GM23338 (cell line): ENCODE measurements at regions not wholly inside any gene's neighbourhood (a gene's known extent, or its start where the extent isn't known, plus 50 kb on each side); places are given as distances from the start of the nearest gene placed in this dataset.

Experiments
- ATAC-seq: fragments of 200-7000 bp; cut with Tn5 transposase; 3 replicates; pipeline ENCODE4 v1.9.1; 2020
- DNase-seq: peaks from one replicate; pipeline ENCODE4 v3.0.0-alpha.2; 2015; ENCODE audit warnings: low spot score
- H2AFZ ChIP-seq: fragments of 200-600 bp; sonication (generic); 2 replicates; pipeline ENCODE4 v1.8.0; 2016; ENCODE audit warnings: antibody characterized with exemption, mild to moderate bottlenecking, moderate library complexity
- H3F3A ChIP-seq: fragments of 200-600 bp; sonication (generic); replicated peaks from 2 replicates; pipeline ENCODE4 v1.8.0; 2017; ENCODE audit warnings: antibody characterized with exemption, mixed run types, low read depth
- H3K27ac ChIP-seq: fragments of 200-600 bp; sonication (generic); 2 replicates; pipeline ENCODE4 v1.6.1; 2016; ENCODE audit warnings: low read depth
- H3K27me3 ChIP-seq: fragments of 200-600 bp; sonication (generic); 2 replicates; pipeline ENCODE4 v1.8.0; 2016; ENCODE audit warnings: mild to moderate bottlenecking, mixed run types, moderate library complexity; ENCODE audit not compliant: insufficient read depth
- H3K36me3 ChIP-seq: fragments of 200-600 bp; sonication (generic); 2 replicates; pipeline ENCODE4 v1.8.0; 2016; ENCODE audit warnings: mild to moderate bottlenecking; ENCODE audit not compliant: insufficient read depth
- H3K4me1 ChIP-seq: fragments of 200-600 bp; sonication (generic); 2 replicates; pipeline ENCODE4 v1.8.0; 2016; ENCODE audit warnings: mild to moderate bottlenecking, moderate library complexity; ENCODE audit not compliant: insufficient read depth
- H3K4me2 ChIP-seq: fragments of 200-600 bp; sonication (generic); 2 replicates; pipeline ENCODE4 v1.7.1; 2017; ENCODE audit warnings: mixed run types
- H3K4me3 ChIP-seq: fragments of 200-600 bp; sonication (generic); 2 replicates; pipeline ENCODE4 v1.6.1; 2016; ENCODE audit warnings: mixed run types
- H3K79me2 ChIP-seq: fragments of 200-600 bp; sonication (generic); replicated peaks from 2 replicates; pipeline ENCODE4 v1.8.0; 2017; ENCODE audit warnings: mild to moderate bottlenecking; ENCODE audit not compliant: insufficient read depth
- H3K9me2 ChIP-seq: fragments of 200-600 bp; sonication (generic); 2 replicates; pipeline ENCODE4 v1.8.0; 2017; ENCODE audit not compliant: insufficient read depth
- H4K20me1 ChIP-seq: fragments of 200-600 bp; sonication (generic); replicated peaks from 2 replicates; pipeline ENCODE4 v1.8.0; 2017; ENCODE audit warnings: mild to moderate bottlenecking; ENCODE audit not compliant: insufficient read depth
- H3K27ac Mint-ChIP-seq: 2 replicates; pipeline ENCODE4 v1.8.0; 2020; ENCODE audit warnings: inconsistent platforms, mild to moderate bottlenecking, moderate library complexity, mixed read lengths
- H3K27me3 Mint-ChIP-seq: 3 replicates; pipeline ENCODE4 v1.8.0; 2022; ENCODE audit warnings: low read depth, mild to moderate bottlenecking, moderate library complexity, mixed read lengths, inconsistent platforms; ENCODE audit not compliant: insufficient read depth, poor library complexity
- H3K36me3 Mint-ChIP-seq: 3 replicates; pipeline ENCODE4 v1.8.0; 2021; ENCODE audit warnings: low read depth, mild to moderate bottlenecking, inconsistent platforms, moderate library complexity, mixed read lengths
- H3K4me1 Mint-ChIP-seq: 3 replicates; pipeline ENCODE4 v1.8.0; 2020; ENCODE audit warnings: mild to moderate bottlenecking, inconsistent platforms, mixed read lengths
- H3K4me3 Mint-ChIP-seq: 3 replicates; pipeline ENCODE4 v1.8.0; 2021; ENCODE audit warnings: moderate library complexity, mild to moderate bottlenecking, inconsistent platforms, mixed read lengths
- H3K9me3 Mint-ChIP-seq: 3 replicates; pipeline ENCODE4 v1.8.0; 2020; ENCODE audit warnings: moderate library complexity, mild to moderate bottlenecking, inconsistent platforms, mixed read lengths
- CREB1 ChIP-seq: fragments of 250-450 bp; sonication (Bioruptor Pico); IDR thresholded peaks from 2 replicates; pipeline ENCODE4 v1.5.0; 2020; ENCODE audit warnings: low read depth, mild to moderate bottlenecking, moderate library complexity
- ETS1 ChIP-seq: IDR thresholded peaks from 2 replicates; pipeline ENCODE4 v1.6.1; 2016; ENCODE audit warnings: antibody characterized with exemption
- NANOG ChIP-seq: IDR thresholded peaks from 2 replicates; pipeline ENCODE4 v1.6.1; 2016; ENCODE audit warnings: antibody characterized with exemption, borderline replicate concordance
- POLR2AphosphoS5 ChIP-seq: IDR thresholded peaks from 2 replicates; pipeline ENCODE4 v1.6.1; 2016; ENCODE audit warnings: antibody characterized with exemption, low read depth
- REST ChIP-seq: IDR thresholded peaks from one replicate; pipeline ENCODE4 v1.6.1; 2018; ENCODE audit warnings: antibody characterized with exemption; ENCODE audit not compliant: unreplicated experiment
- STAT1 ChIP-seq: IDR thresholded peaks from one replicate; pipeline ENCODE4 v1.6.1; 2016; ENCODE audit warnings: antibody characterized with exemption; ENCODE audit not compliant: unreplicated experiment
- ZNF114 ChIP-seq: fragments of 250-450 bp; sonication (Bioruptor Pico); IDR thresholded peaks from 2 replicates; pipeline ENCODE4 v1.5.0; 2020; ENCODE audit warnings: mild to moderate bottlenecking, moderate library complexity
- ZNF462 ChIP-seq: fragments of 250-450 bp; sonication (Bioruptor Pico); IDR thresholded peaks from 2 replicates; pipeline ENCODE4 v1.5.0; 2020; ENCODE audit warnings: mild to moderate bottlenecking, moderate library complexity

GRCh38 chr13:109657395-109657794, 129.0 kb downstream of the IRS2 start:
- no peaks in the 10 kb centered on the region for H4K20me1 ChIP-seq

GRCh38 chr13:109656206-109656605, 130.2 kb downstream of the IRS2 start:
- no peak for DNase-seq
- H3K36me3 Mint-ChIP-seq: no peaks in the 10 kb centered on the region
- no peaks in the 10 kb centered on the region for H3K79me2 ChIP-seq
- H3K4me3 Mint-ChIP-seq: no peak overlapping the region
- peaks cover 1% of the 10 kb centered on the region for H3K27me3 Mint-ChIP-seq
- H3K36me3 ChIP-seq: no peaks in the 10 kb centered on the region
- no peak overlapping the region for H3K4me3 ChIP-seq
- no peaks in the 10 kb centered on the region for H3K27me3 ChIP-seq
- no peak overlapping the region for H2AFZ ChIP-seq
- TF ChIP-seq ZNF462 (CRISPR knock-in tag) (no peak), POLR2AphosphoS5 (no peak), CREB1 (no peak), STAT1 (no peak), REST (no peak), NANOG (no peak), ZNF114 (CRISPR knock-in tag) (no peak)
- no peak overlapping the region for H3K27ac ChIP-seq
- ATAC-seq: no peak
- no peaks in the 10 kb centered on the region; the same call in 2 of the 3 replicates for H3K9me3 Mint-ChIP-seq
- H3K9me2 ChIP-seq: no peaks in the 10 kb centered on the region
- no peaks in the 10 kb centered on the region for H3F3A ChIP-seq
- no peak overlapping the region for H3K27ac Mint-ChIP-seq
- H3K4me1 ChIP-seq: no peaks in the 10 kb centered on the region
- no peak overlapping the region for H3K4me2 ChIP-seq
- no peaks in the 10 kb centered on the region for H3K4me1 Mint-ChIP-seq
- no peaks in the 10 kb centered on the region for H4K20me1 ChIP-seq

More at GRCh38 chr13:109657395-109657794, 129.0 kb downstream of the IRS2 start:
- no peaks in the 10 kb centered on the region for H3K9me2 ChIP-seq
- no peak for ATAC-seq
- H3F3A ChIP-seq: no peaks in the 10 kb centered on the region
- H3K4me1 ChIP-seq: no peaks in the 10 kb centered on the region
- Mint-ChIP-seq H3K27me3 (peaks cover 5% of the 10 kb centered on the region), H3K4me3 (no peak overlapping the region), H3K4me1 (no peaks in the 10 kb centered on the region), H3K9me3 (no peaks in the 10 kb centered on the region; the same call in 2 of the 3 replicates), H3K36me3 (no peaks in the 10 kb centered on the region), H3K27ac (no peak overlapping the region)
- no peak overlapping the region for H2AFZ ChIP-seq
- no peaks in the 10 kb centered on the region for H3K27me3 ChIP-seq
- no peak for DNase-seq
- no peaks in the 10 kb centered on the region for H3K36me3 ChIP-seq
- no peak overlapping the region for H3K4me3 ChIP-seq
- no peak overlapping the region for H3K27ac ChIP-seq
- H3K79me2 ChIP-seq: no peaks in the 10 kb centered on the region
- TF ChIP-seq ETS1: no peak
- no peak overlapping the region for H3K4me2 ChIP-seq
